ENCODE measurements at regions not wholly inside any gene's neighbourhood (a gene's known extent, or its start where the extent isn't known, plus 50 kb on each side); places are given as distances from the start of the nearest gene placed in this dataset.

DNA sequence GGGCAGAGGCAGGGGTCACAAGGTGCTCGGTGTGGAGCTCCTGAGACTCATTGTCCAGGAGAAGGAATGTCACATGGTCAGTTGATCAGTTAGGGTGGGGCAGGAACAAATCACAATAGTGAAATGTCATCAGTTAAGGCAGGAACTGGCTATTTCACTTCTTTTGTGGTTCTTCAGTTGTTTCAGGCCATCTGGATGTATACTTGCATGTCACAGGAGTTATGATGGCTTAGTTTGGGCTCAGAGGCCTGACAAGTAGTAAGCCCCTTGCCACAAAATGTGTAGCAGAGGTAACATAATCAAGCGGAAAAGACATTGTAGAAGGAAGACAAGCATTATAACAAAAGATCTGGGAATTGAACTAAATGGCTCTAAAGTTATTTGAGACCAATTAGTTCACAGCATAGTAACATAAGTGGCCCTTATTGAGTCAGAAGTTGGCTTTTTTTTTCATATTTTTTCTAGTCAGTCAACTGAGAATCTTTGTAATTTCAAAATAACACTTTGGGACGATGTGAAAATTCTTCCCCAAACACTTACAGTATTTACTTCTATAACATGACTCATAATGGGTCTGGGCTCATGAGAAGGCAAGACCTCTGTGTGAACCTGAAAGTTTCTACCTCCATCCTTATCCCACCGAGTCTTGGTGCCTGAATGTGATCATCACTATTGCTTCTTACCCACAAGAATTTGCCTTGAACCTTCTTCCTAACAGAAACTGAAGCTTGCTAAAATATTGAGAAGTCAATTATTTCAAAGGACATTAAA lies 137.0 kb upstream of the DPT start:
- no peak for TF ChIP-seq EZH2 (IDR thresholded peaks at IDR 0.05; ENCODE audit: borderline replicate concordance, low read depth, low read length, severe bottlenecking)
- TF ChIP-seq, protein P1, sequence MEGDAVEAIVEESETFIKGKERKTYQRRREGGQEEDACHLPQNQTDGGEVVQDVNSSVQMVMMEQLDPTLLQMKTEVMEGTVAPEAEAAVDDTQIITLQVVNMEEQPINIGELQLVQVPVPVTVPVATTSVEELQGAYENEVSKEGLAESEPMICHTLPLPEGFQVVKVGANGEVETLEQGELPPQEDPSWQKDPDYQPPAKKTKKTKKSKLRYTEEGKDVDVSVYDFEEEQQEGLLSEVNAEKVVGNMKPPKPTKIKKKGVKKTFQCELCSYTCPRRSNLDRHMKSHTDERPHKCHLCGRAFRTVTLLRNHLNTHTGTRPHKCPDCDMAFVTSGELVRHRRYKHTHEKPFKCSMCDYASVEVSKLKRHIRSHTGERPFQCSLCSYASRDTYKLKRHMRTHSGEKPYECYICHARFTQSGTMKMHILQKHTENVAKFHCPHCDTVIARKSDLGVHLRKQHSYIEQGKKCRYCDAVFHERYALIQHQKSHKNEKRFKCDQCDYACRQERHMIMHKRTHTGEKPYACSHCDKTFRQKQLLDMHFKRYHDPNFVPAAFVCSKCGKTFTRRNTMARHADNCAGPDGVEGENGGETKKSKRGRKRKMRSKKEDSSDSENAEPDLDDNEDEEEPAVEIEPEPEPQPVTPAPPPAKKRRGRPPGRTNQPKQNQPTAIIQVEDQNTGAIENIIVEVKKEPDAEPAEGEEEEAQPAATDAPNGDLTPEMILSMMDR (IDR thresholded peaks at IDR 0.05; ENCODE audit: borderline replicate concordance, extremely low read depth, low read length, poor library complexity, severe bottlenecking): no peak
